Frontal cortex (tissue), 3 donors: ENCODE measurements at regions not wholly inside any gene's neighbourhood (a gene's known extent, or its start where the extent isn't known, plus 50 kb on each side); places are given as distances from the start of the nearest gene placed in this dataset.

Source experiments
- DNase-seq, 2 donors: peaks; one replicate each; pipeline ENCODE4 v3.0.0; 2012; ENCODE audit warnings: low spot score in 2 of 2
- FAIRE-seq: peaks from 2 replicates; lab custom pipeline; 2012; peaks lifted over from hg19 to GRCh38; lab: Jason Lieb, UNC
- donor health status: control.
- donor health status: control.
- donor health status: control.

- FAIRE-seq (no peak), DNase-seq (no peak)
Observed at GRCh38 chr2:129881786-129882396, 97.6 kb upstream of the RAB6C start.

- no peak for FAIRE-seq
Observed at GRCh38 chr2:129882476-129882875, 97.0 kb upstream of the RAB6C start.

GRCh38 chr2:129883121-129883520 is 96.3 kb upstream of the RAB6C start:
- DNase-seq (no peak), FAIRE-seq (no peak)

More at GRCh38 chr2:129882476-129882875, 97.0 kb upstream of the RAB6C start:
- no peak for DNase-seq

DNA sequence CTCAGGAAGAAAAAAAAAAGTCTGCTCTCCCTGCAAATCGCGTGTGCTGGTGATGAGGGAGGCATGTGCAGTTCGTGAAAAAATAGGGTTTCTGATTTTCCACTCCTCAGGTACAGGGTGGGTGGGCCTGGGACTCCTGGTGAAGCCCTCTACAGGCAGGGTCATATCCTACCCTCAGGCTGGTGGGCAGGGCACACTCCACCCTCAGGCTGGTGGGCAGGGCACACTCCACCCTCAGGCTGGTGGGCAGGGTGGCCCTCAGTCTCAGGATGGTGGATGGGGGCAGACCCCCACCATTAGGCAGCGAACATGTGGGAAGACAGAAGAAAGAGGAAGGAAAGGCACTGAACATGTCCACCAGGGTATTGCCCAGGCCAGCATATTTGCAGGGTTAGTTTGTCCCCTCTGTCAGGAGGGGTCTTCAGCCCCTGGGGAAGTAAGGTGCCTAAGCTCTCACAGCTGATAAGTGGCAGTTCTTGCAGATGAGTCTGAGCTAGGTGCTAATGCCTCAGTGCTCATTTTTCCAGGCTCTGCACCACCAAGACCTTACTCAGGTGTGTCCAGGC is 95.2 kb upstream of the RAB6C start:
- DNase-seq = no peak
- FAIRE-seq = no peak

DNA sequence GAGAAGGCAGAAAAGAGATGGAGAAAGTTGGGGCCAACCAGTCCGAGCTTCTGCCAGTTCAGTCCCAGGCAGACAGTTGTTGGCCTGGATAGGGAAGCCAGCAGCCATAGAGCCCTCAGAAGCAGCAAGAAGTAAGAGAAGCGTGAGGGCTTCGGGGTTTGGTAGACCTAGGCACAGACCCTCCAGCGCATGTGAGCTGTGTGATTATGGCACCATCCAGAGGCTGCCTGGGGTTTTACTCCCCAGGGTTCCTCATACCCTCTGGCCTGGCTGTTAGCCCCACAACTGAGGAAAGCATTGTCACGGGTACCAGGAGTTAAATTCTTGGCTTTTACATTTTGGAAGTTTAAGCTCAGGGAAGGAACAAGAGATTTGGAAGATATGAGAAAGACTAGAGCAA is 93.7 kb upstream of the RAB6C start:
- FAIRE-seq = no peak
- DNase-seq = no peak

DNA sequence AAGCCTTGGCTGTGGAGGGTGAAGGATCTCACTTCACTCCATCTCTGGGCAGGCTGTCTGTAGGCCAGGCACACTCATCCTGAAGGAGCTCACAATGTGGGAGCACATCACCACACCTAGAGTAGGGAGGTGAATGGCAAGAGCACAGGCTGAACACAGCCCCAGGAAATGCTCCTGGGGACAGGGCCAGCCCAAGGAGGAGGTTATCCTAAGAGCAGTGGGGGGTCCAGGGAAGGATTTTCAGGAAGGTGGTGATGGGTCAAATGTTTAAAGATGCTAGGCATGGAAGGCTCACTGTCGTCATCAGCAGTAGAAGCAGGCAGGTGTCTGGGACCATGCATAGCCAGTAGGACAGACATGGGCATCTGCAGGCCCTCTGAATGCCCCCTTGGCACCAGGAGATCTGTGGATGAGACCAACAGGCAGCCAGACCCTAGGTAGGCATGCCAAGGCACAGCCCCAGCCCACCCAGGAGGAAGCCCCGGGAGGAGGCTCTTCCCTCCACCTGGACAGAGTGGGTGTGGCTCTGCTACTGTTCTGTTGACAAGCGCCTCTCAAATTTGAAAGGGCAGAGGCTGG is 91.7 kb upstream of the RAB6C start:
- DNase-seq = no peak

DNA sequence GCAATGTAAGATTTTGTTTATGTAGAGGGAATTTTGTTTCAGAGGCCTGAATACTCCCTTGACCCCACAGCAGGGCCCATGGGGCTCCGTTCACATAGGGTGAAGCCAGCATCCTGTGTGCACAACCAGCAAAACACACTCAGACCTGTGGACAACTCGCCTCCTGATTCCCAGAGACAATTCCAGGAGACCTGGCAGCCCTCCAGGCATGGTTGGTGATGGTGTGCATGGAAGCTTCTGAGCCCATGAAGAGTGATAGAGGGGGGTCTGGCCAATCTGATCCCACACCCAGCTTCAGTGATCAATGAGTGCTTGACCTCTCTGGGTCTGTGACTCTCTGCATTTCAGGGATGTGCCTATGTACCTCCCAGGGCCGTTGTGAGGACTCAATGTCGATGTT is 91.0 kb upstream of the RAB6C start:
- no peak for FAIRE-seq

More for the DNA sequence above, 91.7 kb upstream of the RAB6C start:
- no peak for FAIRE-seq

GRCh38 chr2:129888896-129889295 is 90.6 kb upstream of the RAB6C start:
- no peak for DNase-seq
- FAIRE-seq = no peak

More for the DNA sequence above, 91.0 kb upstream of the RAB6C start:
- DNase-seq = no peak

DNA sequence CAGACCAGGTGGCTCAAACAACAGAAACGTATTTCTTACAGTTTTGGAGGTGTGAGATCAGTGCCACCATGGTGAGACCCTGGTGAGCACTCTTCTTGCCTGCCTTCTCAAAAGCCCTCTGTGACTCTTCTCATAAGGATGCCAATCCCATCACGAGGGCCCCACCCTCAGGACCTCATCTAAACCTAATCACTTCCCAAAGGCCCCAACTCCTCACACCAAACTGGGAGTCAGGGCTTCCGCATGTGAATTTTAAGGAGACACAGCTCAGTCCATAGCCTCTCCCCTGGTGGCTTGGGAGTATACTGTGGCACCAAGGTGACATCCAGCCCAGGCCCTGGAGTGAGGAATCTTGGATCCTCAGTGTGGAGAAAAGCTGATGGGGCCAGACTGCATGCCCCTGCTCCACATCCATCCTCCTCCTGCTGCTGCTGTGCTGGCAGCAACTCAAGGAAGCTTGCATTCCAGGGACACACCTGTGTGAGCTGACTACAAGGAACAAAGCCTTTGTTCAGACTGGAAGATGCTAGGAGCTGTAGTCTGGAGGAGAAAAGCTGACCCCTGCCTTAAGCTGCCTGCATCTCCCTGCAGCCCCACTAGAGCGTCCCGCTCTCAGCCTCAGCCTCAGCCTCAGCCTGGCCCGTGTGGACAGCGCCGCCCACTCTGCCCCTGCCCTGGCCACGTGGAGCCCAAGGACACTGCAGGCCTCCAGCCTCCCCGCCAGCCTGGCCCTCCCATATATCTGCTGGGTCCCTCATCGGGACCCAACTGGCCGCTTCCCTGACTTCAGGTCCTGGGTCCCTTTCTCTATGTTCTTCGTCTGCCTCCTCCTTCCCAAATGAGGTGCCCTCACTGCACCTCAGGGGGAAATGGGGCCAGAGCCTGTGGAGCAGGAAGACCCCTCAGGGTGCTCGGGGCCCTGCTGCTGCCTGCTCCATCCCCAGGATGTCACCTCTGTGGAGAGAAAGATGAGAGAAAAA is 87.8 kb upstream of the RAB6C start:
- DNase-seq (no peak), FAIRE-seq (no peak)

GRCh38 chr2:129892360-129892759 is 87.1 kb upstream of the RAB6C start:
- no peak for FAIRE-seq

GRCh38 chr2:129892773-129893172 is 86.7 kb upstream of the RAB6C start:
- no peak for FAIRE-seq
- no peak for DNase-seq

More at GRCh38 chr2:129892360-129892759, 87.1 kb upstream of the RAB6C start:
- DNase-seq = no peak

GRCh38 chr2:129893244-129893643 is 86.2 kb upstream of the RAB6C start:
- DNase-seq = no peak
- no peak for FAIRE-seq

GRCh38 chr2:129894616-129895015 is 84.8 kb upstream of the RAB6C start:
- no peak for DNase-seq
- FAIRE-seq = no peak

GRCh38 chr2:129895061-129895460 is 84.4 kb upstream of the RAB6C start:
- FAIRE-seq = no peak
- no peak for DNase-seq

DNA sequence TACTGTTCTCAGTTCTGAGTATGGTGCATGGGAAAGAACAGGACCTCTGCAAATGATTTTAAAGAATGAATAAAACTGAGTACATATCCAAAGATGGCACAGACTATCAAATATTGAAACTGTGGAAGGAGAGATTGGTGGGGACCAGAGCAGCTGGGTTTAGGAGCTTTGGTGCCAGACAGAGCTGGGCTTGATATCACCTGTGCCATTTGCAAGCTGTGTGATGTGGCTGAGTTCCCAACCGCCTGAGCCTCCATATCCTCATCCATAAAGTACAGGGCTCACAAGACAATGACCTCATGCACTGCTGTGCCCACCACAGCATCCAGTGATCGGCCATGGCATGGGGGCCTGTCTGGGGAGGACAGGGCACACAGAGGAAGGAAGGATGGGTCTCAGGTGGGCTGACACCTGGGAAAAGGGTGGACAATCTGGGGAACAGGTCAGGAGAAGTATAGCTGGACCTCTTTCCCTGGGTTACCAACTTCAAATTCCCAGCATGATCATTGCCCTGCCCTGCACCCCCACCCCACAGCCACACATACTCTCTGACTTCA is 83.9 kb upstream of the RAB6C start:
- DNase-seq (no peak), FAIRE-seq (no peak)

GRCh38 chr2:129896226-129897100 is 83.0 kb upstream of the RAB6C start:
- FAIRE-seq (no peak), DNase-seq (no peak)

GRCh38 chr2:129901754-129902415 is 77.6 kb upstream of the RAB6C start:
- no peak for DNase-seq
- FAIRE-seq = no peak

GRCh38 chr2:129902731-129903585 is 76.5 kb upstream of the RAB6C start:
- FAIRE-seq (no peak), DNase-seq (no peak)
